ENCODE measurements at regions not wholly inside any gene's neighbourhood (a gene's known extent, or its start where the extent isn't known, plus 50 kb on each side); places are given as distances from the start of the nearest gene placed in this dataset.
"Not testable (repeated sequence)": the region's sequence is repeated elsewhere in the genome, so short reads cannot be mapped to it uniquely, and the experiment has no call there.

GRCh38 chr5:169531631-169532030 lies 51.9 kb upstream of the SPDL1 start:
- DNase-seq (ENCODE audit: low read depth in 2 of 3, low spot score in 2 of 3), result no peak

GRCh38 chr5:169527863-169528262 lies 55.7 kb upstream of the SPDL1 start:
- no peak for DNase-seq (ENCODE audit: low read depth in 2 of 3, low spot score in 2 of 3)

- peak in 1 of 3 donors; percentile 29 for DNase-seq (ENCODE audit: low read depth in 2 of 3, low spot score in 2 of 3)
Observed at GRCh38 chr5:169527066-169527465, 56.5 kb upstream of the SPDL1 start.

- DNase-seq (ENCODE audit: low read depth in 2 of 3, low spot score in 2 of 3), result no peak
Observed at GRCh38 chr5:169522851-169523250, 60.7 kb upstream of the SPDL1 start.

- DNase-seq (ENCODE audit: low read depth in 2 of 3, low spot score in 2 of 3), result no peak
Observed at GRCh38 chr5:169521366-169521983, 62.1 kb upstream of the SPDL1 start.

GRCh38 chr5:169519358-169519757 lies 64.2 kb upstream of the SPDL1 start:
- DNase-seq (ENCODE audit: low read depth in 2 of 3, low spot score in 2 of 3), result no peak

GRCh38 chr5:169518779-169519178 lies 64.8 kb upstream of the SPDL1 start:
- not testable (repeated sequence) for DNase-seq (ENCODE audit: low read depth in 2 of 3, low spot score in 2 of 3)

- no peak for DNase-seq (ENCODE audit: low read depth in 2 of 3, low spot score in 2 of 3)
Observed at GRCh38 chr5:169512385-169512784, 71.2 kb upstream of the SPDL1 start.

GRCh38 chr5:169511708-169512107 lies 71.9 kb upstream of the SPDL1 start:
- DNase-seq (ENCODE audit: low read depth in 2 of 3, low spot score in 2 of 3), result no peak

GRCh38 chr5:169507051-169507450 lies 76.5 kb upstream of the SPDL1 start:
- no peak for DNase-seq (ENCODE audit: low read depth in 2 of 3, low spot score in 2 of 3)

GRCh38 chr5:169503886-169504285 lies 79.7 kb upstream of the SPDL1 start:
- peak in 1 of 3 donors; percentile 12 for DNase-seq (ENCODE audit: low read depth in 2 of 3, low spot score in 2 of 3)

GRCh38 chr5:169499990-169500505 lies 83.5 kb upstream of the SPDL1 start:
- DNase-seq (ENCODE audit: low read depth in 2 of 3, low spot score in 2 of 3), result no peak

- no peak for DNase-seq (ENCODE audit: low read depth in 2 of 3, low spot score in 2 of 3)
Observed at GRCh38 chr5:169496878-169497277, 86.7 kb upstream of the SPDL1 start.

- no peak for DNase-seq (ENCODE audit: low read depth in 2 of 3, low spot score in 2 of 3)
Observed at GRCh38 chr5:169494941-169495548, 88.5 kb upstream of the SPDL1 start.

GRCh38 chr5:169494383-169494935 lies 89.1 kb upstream of the SPDL1 start:
- DNase-seq (ENCODE audit: low read depth in 2 of 3, low spot score in 2 of 3), result no peak

- DNase-seq (ENCODE audit: low read depth in 2 of 3, low spot score in 2 of 3), result no peak
Observed at GRCh38 chr5:169474226-169474625, 109.3 kb upstream of the SPDL1 start.

GRCh38 chr5:169472544-169472943 lies 111.0 kb upstream of the SPDL1 start:
- no peak for DNase-seq (ENCODE audit: low read depth in 2 of 3, low spot score in 2 of 3)

- DNase-seq (ENCODE audit: low read depth in 2 of 3, low spot score in 2 of 3), result no peak
Observed at GRCh38 chr5:169471021-169471420, 112.6 kb upstream of the SPDL1 start.

- DNase-seq (ENCODE audit: low read depth in 2 of 3, low spot score in 2 of 3), result no peak
Observed at GRCh38 chr5:169467041-169467771, 116.4 kb upstream of the SPDL1 start.

GRCh38 chr5:169460896-169461295 lies 122.7 kb upstream of the SPDL1 start:
- no peak for DNase-seq (ENCODE audit: low read depth in 2 of 3, low spot score in 2 of 3)

GRCh38 chr5:169460123-169460522 lies 123.5 kb upstream of the SPDL1 start:
- DNase-seq (ENCODE audit: low read depth in 2 of 3, low spot score in 2 of 3), result no peak

- DNase-seq (ENCODE audit: low read depth in 2 of 3, low spot score in 2 of 3), result no peak
Observed at GRCh38 chr5:169458221-169458620, 125.4 kb upstream of the SPDL1 start.
